ENCODE measurements at regions not wholly inside any gene's neighbourhood (a gene's known extent, or its start where the extent isn't known, plus 50 kb on each side); places are given as distances from the start of the nearest gene placed in this dataset.

GRCh38 chr3:23075496-23075895 is 127.6 kb upstream of the UBE2E2 start:
- intact Hi-C loops (cut with DNase I, micrococcal nuclease): no loop called here
- TF ChIP-seq CTCF (IDR thresholded peaks at IDR 0.05): no peak
- Histone ChIP-seq H3K4me3 (ENCODE audit: low read length) (no peak overlapping the region), H3K27me3 (ENCODE audit: control insufficient read depth in 1 of 2, insufficient read depth in 2 of 2, low read length in 2 of 2) (no peaks in the 10 kb centered on the region), H3K36me3 (ENCODE audit: insufficient read depth, low read length) (no peaks in the 10 kb centered on the region), H3K9me3 (ENCODE audit: control insufficient read depth in 1 of 2, insufficient read depth in 1 of 2, low read length in 2 of 2) (no peaks in the 10 kb centered on the region), H3K4me1 (ENCODE audit: insufficient read depth, low read length) (no peaks in the 10 kb centered on the region), H3K27ac (ENCODE audit: low read depth in 1 of 2, low read length in 2 of 2) (no peak overlapping the region)
- Mint-ChIP-seq H3K36me3 (ENCODE audit: low read depth) (no peaks in the 10 kb centered on the region), H3K4me1 (ENCODE audit: low read depth) (peaks cover 12% of the 10 kb centered on the region), H3K9me3 (no peaks in the 10 kb centered on the region), H3K4me3 (no peak overlapping the region), H3K27ac (no peak overlapping the region), H3K27me3 (no peaks in the 10 kb centered on the region)
- DNase-seq (no peak), ATAC-seq (ENCODE audit: poor library complexity) (no peak)
- ChIA-PET CTCF (no interaction called here), POLR2A (no interaction called here)

- POLR2A ChIA-PET: no interaction called here
- H3K36me3 Mint-ChIP-seq (ENCODE audit: low read depth): no peaks in the 10 kb centered on the region
- CTCF ChIA-PET: no interaction called here
- no peaks in the 10 kb centered on the region for H3K27me3 ChIP-seq (ENCODE audit: control insufficient read depth in 1 of 2, insufficient read depth in 2 of 2, low read length in 2 of 2)
- ATAC-seq (ENCODE audit: poor library complexity) (no peak), DNase-seq (no peak)
- H3K27ac Mint-ChIP-seq: no peak overlapping the region
- no peaks in the 10 kb centered on the region for H3K9me3 ChIP-seq (ENCODE audit: control insufficient read depth in 1 of 2, insufficient read depth in 1 of 2, low read length in 2 of 2)
- no peak overlapping the region for H3K4me3 ChIP-seq (ENCODE audit: low read length)
- H3K4me1 ChIP-seq (ENCODE audit: insufficient read depth, low read length): no peaks in the 10 kb centered on the region
- intact Hi-C loops (cut with DNase I, micrococcal nuclease): no loop called here
- no peak overlapping the region for H3K27ac ChIP-seq (ENCODE audit: low read depth in 1 of 2, low read length in 2 of 2)
- no peaks in the 10 kb centered on the region for H3K36me3 ChIP-seq (ENCODE audit: insufficient read depth, low read length)
- no peak for TF ChIP-seq CTCF (IDR thresholded peaks at IDR 0.05)
- no peak overlapping the region for H3K4me3 Mint-ChIP-seq
- peaks cover 13% of the 10 kb centered on the region for H3K4me1 Mint-ChIP-seq (ENCODE audit: low read depth)
- H3K9me3 Mint-ChIP-seq: no peaks in the 10 kb centered on the region
- H3K27me3 Mint-ChIP-seq: no peaks in the 10 kb centered on the region
Measured at GRCh38 chr3:23076437-23076836, 126.7 kb upstream of the UBE2E2 start.

DNA sequence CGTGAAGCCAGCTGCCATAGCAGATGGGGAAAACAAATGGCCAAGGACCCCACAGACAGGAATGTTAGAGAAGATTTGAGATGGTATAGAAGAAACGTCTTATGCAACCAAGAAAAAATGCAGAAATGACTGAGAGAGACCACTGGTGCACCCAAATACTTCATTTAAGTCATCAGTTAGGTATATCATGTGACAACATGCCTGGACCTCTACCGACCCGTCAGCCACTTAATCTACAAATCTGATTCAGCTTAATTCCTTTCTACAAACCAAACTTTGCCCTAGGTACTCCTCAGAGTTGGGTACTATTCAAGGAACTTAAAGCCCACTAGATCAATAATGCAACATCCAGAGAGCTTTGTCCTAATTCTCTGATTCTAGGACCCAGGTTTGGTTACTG is 126.0 kb upstream of the UBE2E2 start:
- H3K9me3 Mint-ChIP-seq: no peaks in the 10 kb centered on the region

More for the DNA sequence above, 126.0 kb upstream of the UBE2E2 start:
- peaks cover 13% of the 10 kb centered on the region for H3K4me1 Mint-ChIP-seq (ENCODE audit: low read depth)
- H3K36me3 Mint-ChIP-seq (ENCODE audit: low read depth): no peaks in the 10 kb centered on the region
- TF ChIP-seq CTCF (IDR thresholded peaks at IDR 0.05): no peak
- no peaks in the 10 kb centered on the region for H3K4me1 ChIP-seq (ENCODE audit: insufficient read depth, low read length)
- no peak for ATAC-seq (ENCODE audit: poor library complexity)
- H3K4me3 Mint-ChIP-seq: no peak overlapping the region
- ChIA-PET CTCF (no interaction called here), POLR2A (no interaction called here)
- H3K36me3 ChIP-seq (ENCODE audit: insufficient read depth, low read length): no peaks in the 10 kb centered on the region
- no peak for DNase-seq
- H3K27me3 ChIP-seq (ENCODE audit: control insufficient read depth in 1 of 2, insufficient read depth in 2 of 2, low read length in 2 of 2): no peaks in the 10 kb centered on the region
- no peak overlapping the region for H3K27ac Mint-ChIP-seq
- no peaks in the 10 kb centered on the region for H3K9me3 ChIP-seq (ENCODE audit: control insufficient read depth in 1 of 2, insufficient read depth in 1 of 2, low read length in 2 of 2)
- H3K27ac ChIP-seq (ENCODE audit: low read depth in 1 of 2, low read length in 2 of 2): no peak overlapping the region
- H3K27me3 Mint-ChIP-seq: no peaks in the 10 kb centered on the region
- intact Hi-C loops (cut with DNase I, micrococcal nuclease): no loop called here
- H3K4me3 ChIP-seq (ENCODE audit: low read length): no peak overlapping the region

Data from CD4-positive, alpha-beta T cell (primary cell).